ENCODE measurements at regions not wholly inside any gene's neighbourhood (a gene's known extent, or its start where the extent isn't known, plus 50 kb on each side); places are given as distances from the start of the nearest gene placed in this dataset.

- TF ChIP-seq CTCF (tag by site-specific recombination; IDR thresholded peaks at IDR 0.05), result no peak
- no peak for TF ChIP-seq ZSCAN30 (tag by site-specific recombination; IDR thresholded peaks at IDR 0.05)
- no peak for TF ChIP-seq ZNF510 (tag by site-specific recombination; IDR thresholded peaks at IDR 0.05; ENCODE audit: insufficient replicate concordance)
- no peak for TF ChIP-seq ZNF138 (tag by site-specific recombination; IDR thresholded peaks at IDR 0.05; ENCODE audit: borderline replicate concordance)
- TF ChIP-seq ZNF2 (tag by site-specific recombination; IDR thresholded peaks at IDR 0.05), result no peak
Measured at GRCh38 chr2:53268626-53269025, 499.0 kb upstream of the CHAC2 start.
